ENCODE measurements at regions not wholly inside any gene's neighbourhood (a gene's known extent, or its start where the extent isn't known, plus 50 kb on each side); places are given as distances from the start of the nearest gene placed in this dataset.
"Not testable (repeated sequence)": the region's sequence is repeated elsewhere in the genome, so short reads cannot be mapped to it uniquely, and the experiment has no call there.

GRCh38 chr14:55861561-55861960, 256.6 kb upstream of the PELI2 start:
- TF ChIP-seq CTCF, POLR2A (IDR thresholded peaks at IDR 0.05): not testable (repeated sequence)

All from uterus (tissue), 2 donors.